Stimulated activated naive B cell treated with anti-CD40 and anti-IgM and Interleukin-4, amounts not matched to agents 10 μg/mL and 1 μg/mL and 100 μg/mL, for 72 hours (primary cell): ENCODE measurements at regions not wholly inside any gene's neighbourhood (a gene's known extent, or its start where the extent isn't known, plus 50 kb on each side); places are given as distances from the start of the nearest gene placed in this dataset.
A peak's percentile ranks its signal among the peaks of the same experiment; 100 is the strongest.

Source experiments
- ATAC-seq, 2 donors: fragments of 150-1000 bp; cut with Tn5 transposase; replicated peaks; 2 replicates each; pipeline ENCODE4 v1.10.0; 2021; ENCODE audit warnings: moderate library complexity in 1 of 2
- DNase-seq: peaks from one replicate; pipeline ENCODE4 v3.0.0; 2021
- H3K27ac Mint-ChIP-seq: one replicate; pipeline ENCODE4 v1.8.0; 2022; ENCODE audit warnings: mild to moderate bottlenecking, mixed read lengths
- H3K27me3 Mint-ChIP-seq, 2 donors: one replicate each; pipeline ENCODE4 v1.8.0; 2022; ENCODE audit warnings: mixed read lengths in 2 of 2
- H3K36me3 Mint-ChIP-seq, 2 donors: one replicate each; pipeline ENCODE4 v1.8.0; 2022; ENCODE audit warnings: mixed read lengths in 2 of 2, mild to moderate bottlenecking in 1 of 2
- H3K4me1 Mint-ChIP-seq, 2 donors: one replicate each; pipeline ENCODE4 v1.8.0; 2022; ENCODE audit warnings: mixed read lengths in 2 of 2, mild to moderate bottlenecking in 1 of 2
- H3K4me3 Mint-ChIP-seq, 2 donors: one replicate each; pipeline ENCODE4 v1.8.0; 2022; ENCODE audit warnings: mild to moderate bottlenecking in 2 of 2, mixed read lengths in 2 of 2, moderate library complexity in 1 of 2
- H3K9me3 Mint-ChIP-seq, 2 donors: one replicate each; pipeline ENCODE4 v1.8.0; 2022; ENCODE audit warnings: mixed read lengths in 2 of 2, mild to moderate bottlenecking in 1 of 2

- Mint-ChIP-seq H3K9me3 (no peaks in the 10 kb centered on the region), H3K36me3 (no peaks in the 10 kb centered on the region), H3K4me1 (no peaks in the 10 kb centered on the region), H3K27ac (no peak overlapping the region), H3K27me3 (no peaks in the 10 kb centered on the region), H3K4me3 (no peak overlapping the region)
- no peak for ATAC-seq
- no peak for DNase-seq
Measured at GRCh38 chr1:79657951-79658658, 651.6 kb upstream of the ADGRL4 start.

GRCh38 chr1:79655876-79656275 is 649.3 kb upstream of the ADGRL4 start:
- no peaks in the 10 kb centered on the region for H3K27me3 Mint-ChIP-seq
- H3K9me3 Mint-ChIP-seq = no peaks in the 10 kb centered on the region
- DNase-seq = no peak
- no peak overlapping the region for H3K27ac Mint-ChIP-seq
- no peak for ATAC-seq
- H3K36me3 Mint-ChIP-seq = no peaks in the 10 kb centered on the region
- no peak overlapping the region for H3K4me3 Mint-ChIP-seq
- no peaks in the 10 kb centered on the region for H3K4me1 Mint-ChIP-seq

- no peaks in the 10 kb centered on the region for H3K9me3 Mint-ChIP-seq
- H3K27ac Mint-ChIP-seq = no peak overlapping the region
- DNase-seq = no peak
- no peaks in the 10 kb centered on the region for H3K27me3 Mint-ChIP-seq
- no peak for ATAC-seq
- H3K4me1 Mint-ChIP-seq = no peaks in the 10 kb centered on the region
- H3K4me3 Mint-ChIP-seq = no peak overlapping the region
- no peaks in the 10 kb centered on the region for H3K36me3 Mint-ChIP-seq
Measured at GRCh38 chr1:79652426-79652825, 645.9 kb upstream of the ADGRL4 start.

- DNase-seq = no peak
- no peak overlapping the region for H3K27ac Mint-ChIP-seq
- no peak overlapping the region for H3K4me3 Mint-ChIP-seq
- no peaks in the 10 kb centered on the region for H3K36me3 Mint-ChIP-seq
- no peak for ATAC-seq
- peaks cover 2 to 3% of the 10 kb centered on the region in 2 donors for H3K9me3 Mint-ChIP-seq
- H3K4me1 Mint-ChIP-seq = no peaks in the 10 kb centered on the region
- no peaks in the 10 kb centered on the region for H3K27me3 Mint-ChIP-seq
Measured at GRCh38 chr1:79648126-79648525, 641.6 kb upstream of the ADGRL4 start.

GRCh38 chr1:79646880-79647279 is 640.4 kb upstream of the ADGRL4 start:
- Mint-ChIP-seq H3K27me3 (no peaks in the 10 kb centered on the region), H3K9me3 (peaks cover 6 to 12% of the 10 kb centered on the region in 2 donors), H3K36me3 (no peaks in the 10 kb centered on the region), H3K4me1 (no peaks in the 10 kb centered on the region), H3K27ac (no peak overlapping the region), H3K4me3 (no peak overlapping the region)
- ATAC-seq (no peak), DNase-seq (no peak)

GRCh38 chr1:79638382-79638781 is 631.9 kb upstream of the ADGRL4 start:
- Mint-ChIP-seq H3K4me3 (no peak overlapping the region), H3K27me3 (no peaks in the 10 kb centered on the region), H3K27ac (no peak overlapping the region), H3K36me3 (no peaks in the 10 kb centered on the region), H3K9me3 (peaks cover 10 to 12% of the 10 kb centered on the region in 2 donors), H3K4me1 (no peaks in the 10 kb centered on the region)
- DNase-seq (no peak), ATAC-seq (peak in 1 of 2 donors; percentile 55)

- ATAC-seq = peak; percentile 33 to 77
- Mint-ChIP-seq H3K9me3 (peaks cover 0 to 4% of the 10 kb centered on the region in 2 donors), H3K27me3 (no peaks in the 10 kb centered on the region)
Measured at GRCh38 chr1:79633456-79633855, 626.9 kb upstream of the ADGRL4 start.

GRCh38 chr1:79629414-79629813 is 622.9 kb upstream of the ADGRL4 start:
- H3K36me3 Mint-ChIP-seq = no peaks in the 10 kb centered on the region
- no peak for DNase-seq
- ATAC-seq = peak in 1 of 2 donors; percentile 47
- H3K4me1 Mint-ChIP-seq = no peaks in the 10 kb centered on the region
- H3K9me3 Mint-ChIP-seq = peaks cover 0 to 2% of the 10 kb centered on the region in 2 donors
- H3K27me3 Mint-ChIP-seq = no peaks in the 10 kb centered on the region
- no peak overlapping the region for H3K4me3 Mint-ChIP-seq
- no peak overlapping the region for H3K27ac Mint-ChIP-seq

More at GRCh38 chr1:79633456-79633855, 626.9 kb upstream of the ADGRL4 start:
- H3K4me1 Mint-ChIP-seq = no peaks in the 10 kb centered on the region
- no peak overlapping the region for H3K27ac Mint-ChIP-seq
- no peak overlapping the region for H3K4me3 Mint-ChIP-seq
- no peaks in the 10 kb centered on the region for H3K36me3 Mint-ChIP-seq
- DNase-seq = no peak

- Mint-ChIP-seq H3K9me3 (peaks cover 0 to 3% of the 10 kb centered on the region in 2 donors), H3K4me1 (no peaks in the 10 kb centered on the region), H3K27ac (no peak overlapping the region), H3K4me3 (no peak overlapping the region), H3K36me3 (no peaks in the 10 kb centered on the region), H3K27me3 (no peaks in the 10 kb centered on the region)
- no peak for ATAC-seq
- no peak for DNase-seq
Measured at GRCh38 chr1:79617777-79618176, 611.2 kb upstream of the ADGRL4 start.

GRCh38 chr1:79614762-79615161 is 608.2 kb upstream of the ADGRL4 start:
- H3K27me3 Mint-ChIP-seq = no peaks in the 10 kb centered on the region

GRCh38 chr1:79614106-79614505 is 607.6 kb upstream of the ADGRL4 start:
- Mint-ChIP-seq H3K4me3 (no peak overlapping the region), H3K27me3 (no peaks in the 10 kb centered on the region), H3K27ac (no peak overlapping the region), H3K36me3 (no peaks in the 10 kb centered on the region), H3K4me1 (no peaks in the 10 kb centered on the region), H3K9me3 (peaks cover 0 to 3% of the 10 kb centered on the region in 2 donors)
- no peak for DNase-seq
- no peak for ATAC-seq

More at GRCh38 chr1:79614762-79615161, 608.2 kb upstream of the ADGRL4 start:
- Mint-ChIP-seq H3K9me3 (peaks cover 0 to 3% of the 10 kb centered on the region in 2 donors), H3K36me3 (no peaks in the 10 kb centered on the region), H3K4me1 (no peaks in the 10 kb centered on the region), H3K4me3 (no peak overlapping the region), H3K27ac (no peak overlapping the region)
- DNase-seq = no peak
- ATAC-seq = no peak

GRCh38 chr1:79613046-79613445 is 606.5 kb upstream of the ADGRL4 start:
- no peak for DNase-seq
- no peak for ATAC-seq
- Mint-ChIP-seq H3K27me3 (no peaks in the 10 kb centered on the region), H3K36me3 (no peaks in the 10 kb centered on the region), H3K27ac (no peak overlapping the region), H3K9me3 (peaks cover 0 to 3% of the 10 kb centered on the region in 2 donors), H3K4me1 (no peaks in the 10 kb centered on the region), H3K4me3 (no peak overlapping the region)

- H3K9me3 Mint-ChIP-seq = peaks cover 0 to 3% of the 10 kb centered on the region in 2 donors
- H3K27me3 Mint-ChIP-seq = no peaks in the 10 kb centered on the region
- H3K4me3 Mint-ChIP-seq = no peak overlapping the region
- no peaks in the 10 kb centered on the region for H3K36me3 Mint-ChIP-seq
- ATAC-seq (no peak), DNase-seq (no peak)
- H3K27ac Mint-ChIP-seq = no peak overlapping the region
- no peaks in the 10 kb centered on the region for H3K4me1 Mint-ChIP-seq
Measured at GRCh38 chr1:79604490-79605198, 598.1 kb upstream of the ADGRL4 start.

GRCh38 chr1:79603843-79604242 is 597.3 kb upstream of the ADGRL4 start:
- Mint-ChIP-seq H3K27ac (no peak overlapping the region), H3K36me3 (no peaks in the 10 kb centered on the region), H3K4me3 (no peak overlapping the region), H3K27me3 (no peaks in the 10 kb centered on the region), H3K4me1 (no peaks in the 10 kb centered on the region), H3K9me3 (peaks cover 0 to 3% of the 10 kb centered on the region in 2 donors)
- DNase-seq (no peak), ATAC-seq (no peak)

GRCh38 chr1:79599257-79599656 is 592.7 kb upstream of the ADGRL4 start:
- Mint-ChIP-seq H3K9me3 (peaks cover 0 to 7% of the 10 kb centered on the region in 2 donors), H3K4me1 (no peaks in the 10 kb centered on the region), H3K36me3 (no peaks in the 10 kb centered on the region), H3K27me3 (no peaks in the 10 kb centered on the region), H3K27ac (no peak overlapping the region), H3K4me3 (no peak overlapping the region)
- DNase-seq (no peak), ATAC-seq (no peak)
